ENCODE measurements at regions not wholly inside any gene's neighbourhood (a gene's known extent, or its start where the extent isn't known, plus 50 kb on each side); places are given as distances from the start of the nearest gene placed in this dataset.

- TF ChIP-seq EZH2phosphoT487 (IDR thresholded peaks at IDR 0.05; ENCODE audit: borderline replicate concordance, low read length) (no peak), CTCF (IDR thresholded peaks at IDR 0.05; ENCODE audit: low read depth, low read length, poor library complexity, severe bottlenecking) (no peak)
- H4K20me1 ChIP-seq (ENCODE audit: control insufficient read depth, insufficient read depth, low read depth, low read length): no peaks in the 10 kb centered on the region
- no peaks in the 10 kb centered on the region for H3K9me3 ChIP-seq (ENCODE audit: control insufficient read depth, insufficient read depth, low read length)
- no peaks in the 10 kb centered on the region for H3K4me1 ChIP-seq (ENCODE audit: control insufficient read depth, low read length)
- no peak overlapping the region for H3K4me2 ChIP-seq (ENCODE audit: low read length)
- H3K27me3 ChIP-seq (ENCODE audit: control insufficient read depth, low read length): no peaks in the 10 kb centered on the region
- no peaks in the 10 kb centered on the region for H3K36me3 ChIP-seq (ENCODE audit: control insufficient read depth, low read length)
- H3K4me3 ChIP-seq (ENCODE audit: low read length): no peak overlapping the region
- H3K9me2 ChIP-seq (replicated peaks; ENCODE audit: control insufficient read depth, low read length): no peaks in the 10 kb centered on the region
- H3K27ac ChIP-seq (ENCODE audit: low read depth, low read length): no peak overlapping the region
- H3K79me2 ChIP-seq (ENCODE audit: control insufficient read depth, low read length): no peaks in the 10 kb centered on the region
- no peaks in the 10 kb centered on the region for H3F3A ChIP-seq (ENCODE audit: control insufficient read depth, insufficient read depth)
Observed at GRCh38 chr2:107091163-107091864, 205.3 kb upstream of the ST6GAL2 start.

DNA sequence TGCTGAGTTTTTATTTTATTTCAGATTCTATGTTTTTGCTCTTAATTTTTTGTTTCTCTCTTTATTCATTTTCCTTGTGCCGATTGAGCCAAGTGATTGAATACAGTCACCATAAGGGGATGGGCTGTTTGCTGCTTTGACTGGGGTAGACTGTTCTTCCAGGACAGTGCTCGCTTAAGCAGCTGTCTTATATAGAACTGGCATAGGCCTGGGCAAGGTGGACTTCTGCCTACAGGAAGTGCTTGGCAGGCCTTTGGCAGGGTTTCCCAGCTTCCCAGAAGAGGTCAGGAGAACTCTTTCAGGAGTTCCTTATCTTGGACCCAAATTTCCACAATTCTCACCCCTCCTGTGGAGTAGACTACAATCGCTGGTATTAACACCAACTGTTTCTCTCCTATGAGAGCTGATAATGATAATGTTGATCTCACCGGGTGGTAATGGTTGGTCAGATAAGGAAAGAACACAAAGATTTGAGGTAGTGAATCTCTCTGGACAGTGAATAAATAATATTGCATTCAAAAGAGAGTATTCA lies 207.5 kb upstream of the ST6GAL2 start:
- H3K27me3 ChIP-seq (ENCODE audit: control insufficient read depth, low read length): no peaks in the 10 kb centered on the region
- no peak overlapping the region for H3K4me3 ChIP-seq (ENCODE audit: low read length)
- H3K9me2 ChIP-seq (replicated peaks; ENCODE audit: control insufficient read depth, low read length): no peaks in the 10 kb centered on the region

DNA sequence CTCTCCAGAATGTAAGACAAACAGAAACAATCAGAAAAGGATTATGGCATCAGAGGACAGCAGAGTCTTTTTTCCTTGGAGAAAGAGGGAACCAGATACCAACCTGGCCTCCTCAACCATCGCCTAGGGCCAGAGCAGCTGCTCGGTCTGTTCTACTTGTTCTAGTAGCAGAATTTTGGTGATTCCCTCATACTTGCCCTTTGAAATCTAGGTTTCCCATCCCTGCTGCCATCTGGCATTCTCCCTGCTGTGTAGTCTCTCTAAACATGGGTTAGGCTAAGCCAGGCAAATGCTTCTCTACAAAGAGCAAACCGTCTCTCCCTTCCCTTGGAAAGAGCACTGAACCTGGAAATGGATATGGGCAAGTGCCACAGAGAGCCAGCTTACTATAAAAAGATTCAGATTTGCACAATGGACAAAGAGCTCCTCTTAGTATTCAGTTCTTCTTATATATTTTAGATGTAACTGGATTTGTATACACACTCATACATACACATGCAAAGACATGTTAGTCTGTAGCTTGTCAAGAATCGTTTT lies 208.6 kb upstream of the ST6GAL2 start:
- no peaks in the 10 kb centered on the region for H3K36me3 ChIP-seq (ENCODE audit: control insufficient read depth, low read length)
- no peak for TF ChIP-seq EZH2phosphoT487 (IDR thresholded peaks at IDR 0.05; ENCODE audit: borderline replicate concordance, low read length)
- TF ChIP-seq CTCF (IDR thresholded peaks at IDR 0.05; ENCODE audit: low read depth, low read length, poor library complexity, severe bottlenecking): no peak
- H3K4me2 ChIP-seq (ENCODE audit: low read length): no peak overlapping the region
- no peaks in the 10 kb centered on the region for H3K9me2 ChIP-seq (replicated peaks; ENCODE audit: control insufficient read depth, low read length)
- no peaks in the 10 kb centered on the region for H3K9me3 ChIP-seq (ENCODE audit: control insufficient read depth, insufficient read depth, low read length)
- H3K79me2 ChIP-seq (ENCODE audit: control insufficient read depth, low read length): no peaks in the 10 kb centered on the region
- no peaks in the 10 kb centered on the region for H3K4me1 ChIP-seq (ENCODE audit: control insufficient read depth, low read length)
- H3K4me3 ChIP-seq (ENCODE audit: low read length): no peak overlapping the region
- no peaks in the 10 kb centered on the region for H4K20me1 ChIP-seq (ENCODE audit: control insufficient read depth, insufficient read depth, low read depth, low read length)
- H3F3A ChIP-seq (ENCODE audit: control insufficient read depth, insufficient read depth): no peaks in the 10 kb centered on the region
- H3K27ac ChIP-seq (ENCODE audit: low read depth, low read length): no peak overlapping the region
- H3K27me3 ChIP-seq (ENCODE audit: control insufficient read depth, low read length): no peaks in the 10 kb centered on the region

More for the DNA sequence above, 207.5 kb upstream of the ST6GAL2 start:
- Histone ChIP-seq H3K4me1 (ENCODE audit: control insufficient read depth, low read length) (no peaks in the 10 kb centered on the region), H3K4me2 (ENCODE audit: low read length) (no peak overlapping the region), H3F3A (ENCODE audit: control insufficient read depth, insufficient read depth) (no peaks in the 10 kb centered on the region), H4K20me1 (ENCODE audit: control insufficient read depth, insufficient read depth, low read depth, low read length) (no peaks in the 10 kb centered on the region), H3K27ac (ENCODE audit: low read depth, low read length) (no peak overlapping the region), H3K9me3 (ENCODE audit: control insufficient read depth, insufficient read depth, low read length) (no peaks in the 10 kb centered on the region), H3K36me3 (ENCODE audit: control insufficient read depth, low read length) (no peaks in the 10 kb centered on the region), H3K79me2 (ENCODE audit: control insufficient read depth, low read length) (no peaks in the 10 kb centered on the region)
- TF ChIP-seq CTCF (IDR thresholded peaks at IDR 0.05; ENCODE audit: low read depth, low read length, poor library complexity, severe bottlenecking): no peak
- TF ChIP-seq EZH2phosphoT487 (IDR thresholded peaks at IDR 0.05; ENCODE audit: borderline replicate concordance, low read length): no peak
